Left ventricle myocardium inferior (tissue), 1 donor: ENCODE measurements at regions not wholly inside any gene's neighbourhood (a gene's known extent, or its start where the extent isn't known, plus 50 kb on each side); places are given as distances from the start of the nearest gene placed in this dataset.

Experiments
- DNase-seq: peaks from one replicate; pipeline ENCODE4 v3.0.0-alpha.2; 2020
- H3K27ac ChIP-seq: fragments of 200-600 bp; replicated peaks from 2 replicates; pipeline ENCODE4 v1.8.0; 2021
- H3K27me3 ChIP-seq: fragments of 200-600 bp; 2 replicates; pipeline ENCODE4 v1.8.0; 2021; ENCODE audit warnings: low read depth
- H3K36me3 ChIP-seq: fragments of 200-600 bp; 2 replicates; pipeline ENCODE4 v1.8.0; 2021
- H3K4me1 ChIP-seq: fragments of 200-600 bp; 2 replicates; pipeline ENCODE4 v1.8.0; 2021
- H3K4me3 ChIP-seq: fragments of 200-600 bp; 2 replicates; pipeline ENCODE4 v1.8.0; 2021; ENCODE audit warnings: mild to moderate bottlenecking, moderate library complexity
- H3K9me3 ChIP-seq: fragments of 200-600 bp; replicated peaks from 2 replicates; pipeline ENCODE4 v1.8.0; 2021
- intact Hi-C: fragments of 100-400 bp; cut with micrococcal nuclease; formaldehyde crosslinking; loops from one replicate; pipeline ENCODE4 v1.11.0; 2022
- TF ChIP-seq, protein P1 (sequence below): fragments of 200-600 bp; IDR thresholded peaks from 2 replicates; pipeline ENCODE4 v1.8.0; 2021; ENCODE audit warnings: antibody characterized with exemption, mild to moderate bottlenecking, borderline replicate concordance
- donor health status: DM: no; HTN: yes; CAD: no; lungs with severe emphysema.

DNA sequence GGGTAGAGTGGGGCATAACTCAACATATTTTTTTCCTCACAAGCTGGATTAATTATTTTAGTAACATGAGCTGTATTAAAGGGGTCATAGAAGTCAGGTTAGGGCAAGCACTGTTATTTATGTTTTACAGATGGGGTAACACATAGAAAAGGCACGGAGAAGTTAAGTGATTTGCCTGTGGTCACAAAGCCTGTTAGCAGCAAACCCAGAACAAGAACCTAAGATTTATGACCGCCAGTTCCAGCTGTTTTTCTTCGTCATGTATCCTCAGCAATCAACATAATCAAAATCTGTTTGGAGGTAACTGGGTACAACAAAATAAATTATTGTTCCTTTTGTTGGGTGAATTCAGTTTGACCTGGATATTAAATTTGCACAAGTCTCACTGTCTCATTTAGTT lies 57.2 kb upstream of the BET1 start:
- Histone ChIP-seq H3K4me3 (no peak overlapping the region), H3K9me3 (no peaks in the 10 kb centered on the region), H3K27ac (no peak overlapping the region), H3K36me3 (no peaks in the 10 kb centered on the region), H3K4me1 (no peaks in the 10 kb centered on the region), H3K27me3 (no peaks in the 10 kb centered on the region)
- intact Hi-C loops: no loop called here
- TF ChIP-seq, protein P1, sequence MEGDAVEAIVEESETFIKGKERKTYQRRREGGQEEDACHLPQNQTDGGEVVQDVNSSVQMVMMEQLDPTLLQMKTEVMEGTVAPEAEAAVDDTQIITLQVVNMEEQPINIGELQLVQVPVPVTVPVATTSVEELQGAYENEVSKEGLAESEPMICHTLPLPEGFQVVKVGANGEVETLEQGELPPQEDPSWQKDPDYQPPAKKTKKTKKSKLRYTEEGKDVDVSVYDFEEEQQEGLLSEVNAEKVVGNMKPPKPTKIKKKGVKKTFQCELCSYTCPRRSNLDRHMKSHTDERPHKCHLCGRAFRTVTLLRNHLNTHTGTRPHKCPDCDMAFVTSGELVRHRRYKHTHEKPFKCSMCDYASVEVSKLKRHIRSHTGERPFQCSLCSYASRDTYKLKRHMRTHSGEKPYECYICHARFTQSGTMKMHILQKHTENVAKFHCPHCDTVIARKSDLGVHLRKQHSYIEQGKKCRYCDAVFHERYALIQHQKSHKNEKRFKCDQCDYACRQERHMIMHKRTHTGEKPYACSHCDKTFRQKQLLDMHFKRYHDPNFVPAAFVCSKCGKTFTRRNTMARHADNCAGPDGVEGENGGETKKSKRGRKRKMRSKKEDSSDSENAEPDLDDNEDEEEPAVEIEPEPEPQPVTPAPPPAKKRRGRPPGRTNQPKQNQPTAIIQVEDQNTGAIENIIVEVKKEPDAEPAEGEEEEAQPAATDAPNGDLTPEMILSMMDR: no peak
- DNase-seq: no peak

DNA sequence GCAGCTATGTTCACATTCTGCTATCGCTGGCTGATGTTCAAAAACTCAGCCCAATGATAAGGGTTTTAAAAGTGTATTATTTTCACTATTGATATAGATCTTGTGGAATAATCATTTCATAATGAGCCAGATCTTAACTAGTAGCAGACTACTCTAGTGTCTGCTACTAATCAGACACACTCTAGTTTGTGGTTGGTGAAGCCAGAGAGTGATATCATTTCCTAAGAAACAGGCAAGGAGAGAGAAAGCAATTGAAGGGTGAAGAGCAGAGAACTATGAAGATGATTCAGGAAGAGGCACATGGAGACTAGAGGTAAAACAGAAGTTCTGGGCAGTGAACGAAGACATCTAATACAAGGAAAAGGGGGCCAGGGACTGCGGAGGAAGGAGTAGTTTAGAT lies 58.2 kb upstream of the BET1 start:
- intact Hi-C loops: no loop called here
- no peak for DNase-seq

DNA sequence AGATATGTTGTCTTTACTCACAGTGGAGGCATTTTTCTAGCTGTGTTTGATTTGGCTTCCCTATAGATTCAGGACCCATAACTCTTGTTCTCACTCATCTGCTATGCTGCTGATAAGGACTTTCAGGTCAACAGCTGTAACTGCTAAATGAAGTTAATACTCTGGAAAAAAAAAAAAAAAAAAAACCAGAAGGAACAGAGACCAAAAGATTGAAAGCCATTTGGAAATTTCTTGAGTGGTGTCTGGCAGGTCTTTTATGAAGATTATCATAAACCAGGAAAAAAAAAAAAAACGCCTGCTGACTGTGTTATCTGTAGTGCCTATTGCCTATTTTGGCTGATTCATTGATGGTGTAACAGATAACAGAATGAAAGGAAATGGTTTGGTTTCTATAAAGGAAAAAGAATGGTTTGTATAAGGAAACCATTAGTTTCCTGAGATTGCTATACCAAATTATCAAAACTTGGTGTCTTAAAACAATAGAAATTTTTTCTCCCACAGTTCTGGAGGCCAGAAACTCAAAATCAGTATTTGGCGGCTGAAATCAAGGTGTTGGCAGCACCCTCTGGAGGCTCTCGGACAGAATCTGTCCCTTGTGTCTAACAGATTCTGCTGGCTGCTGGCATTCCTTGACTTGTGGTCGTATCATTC lies 60.5 kb upstream of the BET1 start:
- TF ChIP-seq, protein P1: peak; percentile 18
- no peaks in the 10 kb centered on the region for H3K9me3 ChIP-seq
- DNase-seq: no peak
- no peak overlapping the region for H3K27ac ChIP-seq
- no peaks in the 10 kb centered on the region for H3K27me3 ChIP-seq
- no peaks in the 10 kb centered on the region for H3K4me1 ChIP-seq
- H3K36me3 ChIP-seq: no peaks in the 10 kb centered on the region
- no peak overlapping the region for H3K4me3 ChIP-seq
- intact Hi-C loops: no loop called here

More for the DNA sequence above, 58.2 kb upstream of the BET1 start:
- TF ChIP-seq, protein P1: no peak
- Histone ChIP-seq H3K4me3 (no peak overlapping the region), H3K27ac (no peak overlapping the region), H3K9me3 (no peaks in the 10 kb centered on the region), H3K27me3 (no peaks in the 10 kb centered on the region), H3K4me1 (no peaks in the 10 kb centered on the region), H3K36me3 (no peaks in the 10 kb centered on the region)

DNA sequence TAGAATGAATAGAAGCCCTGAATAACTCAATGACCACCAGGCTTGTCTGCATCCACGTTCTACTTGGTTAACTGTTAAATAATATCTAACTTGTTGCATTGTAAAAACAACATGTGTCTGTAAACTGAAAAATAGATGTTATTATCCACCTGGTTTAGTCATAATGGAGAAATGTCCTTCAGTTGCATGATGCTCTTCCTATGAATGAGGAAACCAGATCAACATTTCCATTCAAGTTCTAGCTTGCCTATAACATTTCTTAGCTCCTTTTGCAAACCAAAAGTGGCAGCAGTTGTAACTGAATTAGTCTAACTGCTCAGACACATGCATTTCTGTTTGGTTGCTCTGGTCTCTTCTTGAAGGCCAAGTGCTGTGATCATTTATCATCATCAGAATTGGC lies 62.9 kb upstream of the BET1 start:
- Histone ChIP-seq H3K4me3 (no peak overlapping the region), H3K27me3 (no peaks in the 10 kb centered on the region), H3K4me1 (no peaks in the 10 kb centered on the region), H3K36me3 (no peaks in the 10 kb centered on the region), H3K9me3 (no peaks in the 10 kb centered on the region), H3K27ac (no peak overlapping the region)
- no peak for DNase-seq
- intact Hi-C loops: no loop called here
- TF ChIP-seq, protein P1: no peak

DNA sequence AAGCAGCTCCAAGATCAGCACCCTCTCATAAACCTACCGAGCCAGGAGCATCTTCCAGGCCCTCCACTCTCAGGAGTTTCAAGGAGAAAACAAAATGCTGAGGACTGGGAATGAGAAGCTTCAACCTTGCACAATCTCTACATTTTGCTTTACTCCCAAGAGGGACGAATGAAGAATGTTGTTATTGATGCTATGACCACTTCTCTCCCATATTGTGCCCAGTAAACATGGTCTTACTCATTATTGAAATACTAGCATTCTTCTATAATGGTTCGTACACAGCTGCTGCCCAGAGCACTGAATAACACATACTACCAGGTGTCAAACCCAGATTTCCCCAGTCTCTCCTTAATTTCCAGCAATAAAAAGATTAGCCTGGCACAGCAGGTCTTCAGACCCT lies 63.4 kb upstream of the BET1 start:
- DNase-seq: no peak
- Histone ChIP-seq H3K4me3 (no peak overlapping the region), H3K9me3 (no peaks in the 10 kb centered on the region), H3K4me1 (no peaks in the 10 kb centered on the region), H3K27ac (no peak overlapping the region), H3K27me3 (no peaks in the 10 kb centered on the region), H3K36me3 (no peaks in the 10 kb centered on the region)
- intact Hi-C loops: no loop called here
- TF ChIP-seq, protein P1: no peak
